NCI-H1930 (cell line): ENCODE measurements at regions not wholly inside any gene's neighbourhood (a gene's known extent, or its start where the extent isn't known, plus 50 kb on each side); places are given as distances from the start of the nearest gene placed in this dataset.

Experiments used
- DNase-seq, 2 experiments: peaks; one replicate each; lab custom pipeline; 2025; lab: John Stamatoyannopoulos, UW

GRCh38 chr2:153005071-153005730, 286.8 kb downstream of the ARL6IP6 start:
- no peak for DNase-seq

- DNase-seq, result no peak
These were observed 286.2 kb downstream of the ARL6IP6 start for GRCh38 chr2:153004627-153005026.

- DNase-seq, result no peak
These were observed 255.7 kb downstream of the ARL6IP6 start for GRCh38 chr2:152974146-152974545.

DNA sequence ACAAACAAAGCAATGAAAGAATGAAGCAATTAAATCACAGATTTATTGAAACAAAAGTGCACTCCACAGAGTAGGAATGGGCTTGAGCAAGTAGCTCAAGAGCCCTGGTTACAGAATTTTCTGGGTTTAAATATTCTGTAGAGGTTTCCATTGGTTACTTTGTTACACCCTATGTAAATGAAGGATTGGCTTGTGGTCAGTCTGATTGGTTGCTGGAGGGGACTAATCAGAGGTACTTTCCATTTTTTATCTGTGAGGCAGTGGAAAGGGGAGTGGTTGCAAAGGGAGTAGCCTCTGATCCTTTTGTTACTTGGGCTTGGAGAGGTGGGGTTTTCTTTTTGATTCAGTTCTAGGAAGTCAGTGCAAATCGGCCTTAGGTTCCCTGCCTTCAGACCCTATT, 253.3 kb downstream of the ARL6IP6 start:
- no peak for DNase-seq

DNA sequence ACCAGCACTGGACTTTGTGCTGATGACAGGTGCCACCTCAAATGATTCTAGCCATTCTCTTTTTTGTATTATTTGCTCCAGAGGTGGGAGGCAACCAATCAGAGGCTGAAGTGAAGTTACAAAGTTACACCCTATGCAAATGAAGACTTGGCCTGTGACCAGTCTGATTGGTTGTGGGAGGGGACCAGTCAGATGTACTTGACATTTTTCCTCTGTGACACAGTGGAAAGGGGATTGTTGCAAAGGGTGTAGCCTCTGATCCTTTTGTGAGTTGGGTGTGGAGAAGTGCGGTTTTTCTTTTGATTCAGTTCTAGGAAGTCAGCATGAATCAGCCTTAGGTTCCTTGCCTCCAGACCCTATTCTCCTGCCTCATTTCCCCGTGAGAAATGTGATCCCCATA, 244.0 kb downstream of the ARL6IP6 start:
- DNase-seq, result no peak

GRCh38 chr2:152961351-152961750, 242.9 kb downstream of the ARL6IP6 start:
- no peak for DNase-seq

DNA sequence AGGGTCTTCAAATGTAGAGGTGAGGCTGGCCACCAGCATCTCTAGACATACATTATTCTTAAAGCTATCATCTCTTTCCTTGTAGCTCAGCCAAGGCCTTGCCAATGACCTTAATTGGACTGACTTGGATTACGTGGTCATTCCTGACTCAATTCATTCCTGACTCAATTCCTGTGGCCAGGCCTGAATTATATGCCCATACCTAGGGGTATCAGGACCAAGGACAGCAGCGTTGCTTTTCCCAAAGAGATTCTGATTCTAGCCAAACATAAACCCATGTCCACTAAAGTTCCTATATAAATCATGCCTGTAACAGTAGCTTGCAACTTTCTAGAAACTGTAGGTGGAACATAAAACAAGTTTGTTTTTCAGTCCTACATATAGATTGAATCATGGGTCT, 231.7 kb downstream of the ARL6IP6 start:
- no peak for DNase-seq

DNA sequence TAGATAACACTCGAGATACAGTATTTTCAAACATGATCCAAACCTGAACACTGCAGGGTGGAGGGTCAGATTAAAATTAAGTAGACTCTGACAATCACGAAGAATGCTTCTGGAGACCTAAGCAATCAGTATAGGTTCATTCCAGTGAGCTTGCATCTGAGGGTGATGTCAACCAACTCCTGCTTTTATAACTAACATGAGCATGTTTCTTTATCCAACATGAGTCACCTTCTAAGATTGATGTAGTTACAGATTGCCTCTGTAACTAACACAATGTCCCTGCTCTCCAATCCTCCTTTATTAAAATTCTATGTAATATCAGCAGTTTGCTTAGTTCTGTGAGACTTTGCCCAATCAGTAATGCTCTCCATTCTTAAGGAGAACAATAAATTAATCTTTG, 225.7 kb downstream of the ARL6IP6 start:
- DNase-seq, result no peak

DNA sequence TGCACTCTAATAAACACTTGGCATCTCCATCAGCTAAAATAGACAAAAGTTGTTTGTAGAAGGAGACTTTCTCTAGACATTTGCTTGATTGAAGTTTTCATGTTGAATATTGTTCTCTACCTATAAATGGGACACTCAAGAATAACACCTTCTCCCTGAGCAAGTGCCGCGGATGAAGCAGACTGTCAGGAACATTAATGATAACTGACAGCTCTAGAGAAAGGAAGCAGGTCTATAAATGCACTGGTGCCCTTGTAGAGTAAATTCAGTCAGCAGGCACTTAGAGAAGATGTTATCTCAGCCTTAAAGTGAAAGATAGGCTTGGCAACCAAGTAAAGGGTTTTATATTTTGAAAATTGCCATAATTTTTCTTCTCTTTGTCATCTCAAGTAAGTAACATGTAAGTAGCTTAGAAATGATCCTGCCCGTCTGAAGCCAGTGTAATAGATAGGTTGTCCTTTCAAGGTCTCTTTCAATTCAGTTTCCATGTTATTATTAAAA, 224.6 kb downstream of the ARL6IP6 start:
- DNase-seq, result no peak

- DNase-seq, result no peak
These were observed 212.1 kb downstream of the ARL6IP6 start for GRCh38 chr2:152930501-152930900.

DNA sequence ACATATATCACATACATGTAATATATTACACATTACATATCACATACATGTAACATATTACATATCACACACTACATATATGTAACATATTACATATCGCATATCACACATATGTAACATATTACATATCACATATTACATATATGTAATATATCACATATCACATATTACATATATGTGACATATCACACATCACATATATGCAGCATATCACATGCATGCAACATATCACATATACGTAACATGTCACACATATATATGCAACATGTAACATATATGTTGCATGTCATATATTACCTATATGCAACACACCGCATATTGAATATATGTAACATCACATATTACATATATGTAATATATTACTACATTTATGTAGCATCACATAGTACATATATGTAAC, 211.2 kb downstream of the ARL6IP6 start:
- DNase-seq, result no peak

DNA sequence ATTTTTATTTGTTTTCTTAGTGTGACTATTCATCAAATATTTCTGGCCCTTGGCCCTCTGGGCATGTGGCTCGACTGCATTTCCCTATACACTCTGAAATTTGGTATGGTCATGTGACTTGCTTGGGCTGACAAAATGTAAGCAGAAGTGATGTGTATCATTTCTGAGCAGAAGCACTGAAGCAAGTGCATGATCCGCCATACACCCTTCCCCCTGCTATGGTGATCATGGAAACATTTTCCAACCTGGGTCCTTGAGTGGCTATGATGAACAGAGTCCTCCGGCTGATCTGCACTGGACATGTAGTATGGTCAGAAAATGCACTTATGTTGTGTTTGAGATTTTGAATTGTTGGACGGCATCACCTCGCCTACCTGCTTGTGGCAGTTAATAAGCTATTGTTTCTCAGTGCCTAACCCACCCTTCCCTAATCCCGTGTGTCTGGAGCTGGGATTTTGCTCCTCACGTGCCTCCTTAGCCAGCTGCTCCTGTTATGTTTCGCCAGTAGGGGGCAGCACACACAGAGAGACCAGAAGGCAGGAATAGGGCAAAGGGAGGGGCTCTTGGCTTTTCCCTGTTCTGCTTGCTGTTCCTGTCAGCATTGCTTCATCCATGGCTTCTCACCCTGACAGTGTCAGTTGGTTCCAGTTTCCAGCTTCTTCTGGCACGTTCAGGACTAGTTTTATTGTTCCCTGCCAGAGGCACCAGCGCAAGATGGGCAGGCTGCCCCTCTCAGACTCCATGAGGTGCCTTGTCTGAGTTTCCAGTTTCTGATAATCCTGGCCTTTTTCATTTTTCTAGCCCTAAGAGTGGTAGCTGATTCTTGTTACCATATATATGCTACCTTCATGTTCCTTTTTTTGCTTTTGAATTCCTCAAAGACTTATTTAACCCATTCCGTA, 207.4 kb downstream of the ARL6IP6 start:
- DNase-seq, result peak; percentile 14 to 54

- DNase-seq, result no peak
These were observed 206.3 kb downstream of the ARL6IP6 start for GRCh38 chr2:152924722-152925121.

GRCh38 chr2:152924219-152924618, 205.8 kb downstream of the ARL6IP6 start:
- no peak for DNase-seq

GRCh38 chr2:152920846-152921245, 202.4 kb downstream of the ARL6IP6 start:
- no peak for DNase-seq

GRCh38 chr2:152910970-152911369, 192.6 kb downstream of the ARL6IP6 start:
- DNase-seq, result no peak

DNA sequence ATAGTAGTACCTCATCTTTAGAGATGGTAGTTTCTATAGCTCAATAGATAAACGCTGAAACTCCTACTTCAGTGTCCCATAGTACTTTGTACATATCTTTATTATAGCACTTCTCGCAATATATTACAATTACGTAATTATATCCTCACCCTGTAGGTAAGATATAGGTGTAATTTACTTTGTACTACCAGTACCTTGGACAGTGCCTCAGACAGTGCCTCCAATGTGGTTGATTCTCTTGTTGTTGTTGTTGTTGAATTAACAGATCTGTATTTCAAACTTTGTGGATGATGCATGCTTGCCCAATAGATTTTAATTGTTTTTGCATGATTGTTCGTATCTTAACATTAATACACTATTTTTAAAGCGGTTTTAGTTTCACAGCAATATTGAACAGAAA, 188.6 kb downstream of the ARL6IP6 start:
- DNase-seq, result no peak

- DNase-seq, result peak in 1 of 2 experiments; percentile 12
These were observed 175.6 kb downstream of the ARL6IP6 start for GRCh38 chr2:152894051-152894450.

GRCh38 chr2:152890736-152891135, 172.3 kb downstream of the ARL6IP6 start:
- peak; percentile 2 to 58 for DNase-seq

- DNase-seq, result no peak
These were observed 165.6 kb downstream of the ARL6IP6 start for GRCh38 chr2:152883951-152884487.

DNA sequence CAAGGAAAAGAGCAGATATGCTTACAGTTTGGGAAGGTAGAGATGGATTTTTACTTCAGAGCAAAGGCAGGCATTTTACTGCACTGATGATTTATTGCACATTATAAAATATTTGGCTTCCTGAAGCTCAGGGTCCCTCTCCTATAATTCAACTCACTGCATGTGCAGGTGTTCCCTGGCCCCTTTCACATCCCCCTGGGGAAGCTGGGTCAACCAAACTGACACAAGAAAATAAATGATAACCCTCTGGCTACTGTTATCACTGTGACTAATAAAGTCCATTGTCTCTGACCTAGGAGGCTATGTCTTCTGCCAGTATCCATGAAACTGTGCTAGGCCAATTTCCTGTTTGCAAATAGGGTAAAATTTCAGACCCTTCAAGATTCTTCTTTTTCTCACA, 163.1 kb downstream of the ARL6IP6 start:
- DNase-seq, result no peak

DNA sequence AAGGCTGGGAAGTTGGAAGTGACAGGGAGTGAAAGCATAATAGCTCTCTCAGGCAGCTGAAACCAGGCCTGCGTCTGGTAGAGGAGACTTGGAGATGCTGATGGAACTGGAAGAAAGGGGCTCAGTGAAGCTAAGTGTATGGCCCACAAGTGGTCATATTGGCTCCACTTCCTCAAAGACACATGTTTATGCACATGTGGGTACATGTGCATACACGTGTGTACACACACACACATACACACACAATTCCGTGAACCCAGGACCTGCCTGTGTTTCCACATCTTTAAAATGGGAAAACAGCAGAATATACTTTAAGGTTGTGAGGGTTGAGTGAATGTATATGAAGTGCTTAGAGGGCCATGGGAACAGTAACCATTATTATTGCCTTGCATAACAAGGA, 160.9 kb downstream of the ARL6IP6 start:
- no peak for DNase-seq
